ENCODE measurements at regions not wholly inside any gene's neighbourhood (a gene's known extent, or its start where the extent isn't known, plus 50 kb on each side); places are given as distances from the start of the nearest gene placed in this dataset.
"Not testable (repeated sequence)": the region's sequence is repeated elsewhere in the genome, so short reads cannot be mapped to it uniquely, and the experiment has no call there.

GRCh38 chr5:106292654-106293053 is 1378.1 kb downstream of the EFNA5 start:
- DNase-seq, result peak; percentile 72

GRCh38 chr5:106290841-106291240 is 1379.9 kb downstream of the EFNA5 start:
- peak; percentile 50 for DNase-seq

DNA sequence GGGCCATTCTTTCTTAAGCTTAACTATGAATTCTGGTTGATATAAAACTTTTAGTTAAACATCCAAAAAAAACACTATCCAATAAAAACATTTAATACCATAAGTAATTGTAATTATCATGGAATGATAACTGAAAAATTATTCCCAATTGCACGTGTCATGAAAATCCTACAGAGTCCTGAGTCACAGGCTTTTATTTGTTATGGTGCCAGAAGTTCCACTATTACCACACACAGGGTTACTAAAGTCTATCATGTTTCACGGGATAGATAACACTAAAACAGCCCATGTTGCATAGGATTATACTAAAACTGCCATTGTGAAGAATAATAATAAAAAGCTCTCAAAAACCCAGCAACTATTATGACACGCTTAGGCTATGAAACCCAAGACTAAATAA is 1381.8 kb downstream of the EFNA5 start:
- DNase-seq, result peak; percentile 38

GRCh38 chr5:106277540-106278096 is 1393.1 kb downstream of the EFNA5 start:
- DNase-seq, result no peak

- DNase-seq, result peak; percentile 47
These were observed 1401.4 kb downstream of the EFNA5 start for GRCh38 chr5:106269252-106269843.

DNA sequence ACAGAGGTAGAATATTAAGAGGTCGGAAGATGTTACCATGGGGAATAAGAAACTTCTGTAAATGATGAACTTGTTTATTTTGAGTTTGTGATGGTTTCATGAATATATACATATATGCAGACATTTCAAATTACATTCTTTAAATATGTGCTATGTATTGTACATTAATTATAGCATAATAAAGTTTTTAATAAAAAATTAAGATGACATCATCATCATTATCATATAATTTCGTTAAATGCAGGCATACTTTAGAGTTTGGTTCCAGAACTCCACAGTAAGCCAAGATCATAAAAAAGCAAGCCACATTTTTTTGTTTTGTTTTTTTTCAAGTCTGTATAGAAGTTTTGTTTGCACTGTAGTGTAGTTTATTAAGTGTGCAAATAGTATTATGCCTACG is 1403.5 kb downstream of the EFNA5 start:
- no peak for DNase-seq

GRCh38 chr5:106262395-106262794 is 1408.3 kb downstream of the EFNA5 start:
- DNase-seq, result no peak

DNA sequence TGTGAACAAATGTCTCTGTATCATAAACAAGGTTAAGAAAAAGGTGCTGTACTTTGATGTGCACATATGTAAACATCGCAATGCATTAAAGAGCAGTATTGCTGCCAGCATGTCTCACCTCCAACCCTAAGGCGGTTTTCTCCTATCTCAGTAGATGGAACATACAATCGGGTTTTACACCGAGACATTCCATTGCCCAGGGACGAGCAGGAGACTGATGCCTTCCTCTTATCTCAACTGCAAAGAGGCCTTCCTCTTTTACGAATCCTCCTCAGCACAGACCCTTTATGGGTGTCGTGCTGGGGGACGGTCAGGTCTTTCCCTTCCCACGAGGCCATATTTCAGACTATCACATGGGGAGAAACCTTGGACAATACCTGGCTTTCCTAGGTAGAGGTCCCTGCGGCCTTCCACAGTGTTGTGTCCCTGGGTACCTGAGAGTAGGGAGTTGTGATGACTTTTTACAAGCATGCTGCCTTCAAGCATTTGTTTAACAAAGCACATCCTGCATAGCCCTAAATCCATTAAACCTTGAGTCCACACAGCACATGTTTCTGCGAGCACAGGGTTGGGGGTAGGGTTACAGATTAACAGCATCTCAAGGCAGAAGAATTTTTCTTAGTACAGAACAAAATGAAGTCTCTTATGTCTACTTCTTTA is 1411.2 kb downstream of the EFNA5 start:
- DNase-seq, result not testable (repeated sequence)

DNA sequence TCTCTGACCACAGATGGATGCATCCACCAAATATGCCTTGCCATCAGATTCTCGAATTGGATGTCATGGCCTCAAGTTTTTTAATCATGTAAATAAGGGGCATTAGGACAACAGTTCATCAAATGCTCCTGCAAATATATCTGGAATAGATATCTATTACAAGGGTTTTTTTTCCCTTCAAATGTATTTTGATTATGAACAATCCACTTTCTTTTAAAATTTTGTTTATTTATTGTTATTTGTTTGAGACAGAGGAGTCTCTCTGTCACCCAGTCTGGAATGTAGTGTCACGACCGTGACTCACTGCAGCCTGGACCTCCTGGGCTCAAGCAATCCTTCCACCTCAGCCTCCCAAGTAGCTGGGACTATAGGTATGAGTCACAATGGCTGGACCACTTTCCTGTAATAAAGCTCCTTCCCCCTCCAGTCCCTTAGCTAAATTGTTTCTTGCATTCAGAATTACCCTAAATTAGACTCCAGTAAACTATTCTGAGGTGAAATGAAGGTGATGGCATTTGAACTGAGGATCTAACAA is 1412.1 kb downstream of the EFNA5 start:
- peak; percentile 59 for DNase-seq

DNA sequence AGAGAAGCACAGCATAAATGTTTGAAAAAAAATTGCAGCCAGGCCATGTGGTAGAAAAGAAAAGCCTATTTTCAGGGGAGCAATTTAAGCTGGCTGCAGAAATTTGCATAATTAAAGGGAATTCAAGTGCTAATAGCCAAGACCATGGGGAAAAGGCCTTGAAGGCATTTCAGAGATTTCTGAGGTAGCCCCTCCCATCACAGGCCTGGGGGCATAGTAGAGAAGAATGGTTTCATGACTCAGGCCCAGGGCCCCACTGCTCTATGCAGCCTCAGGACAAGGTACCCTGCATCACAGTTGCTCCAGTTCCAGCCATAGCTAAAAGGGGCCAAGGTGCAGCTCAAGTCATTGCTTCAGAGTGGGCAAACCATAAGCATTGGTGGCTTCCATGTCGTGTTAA is 1416.0 kb downstream of the EFNA5 start:
- no peak for DNase-seq

DNA sequence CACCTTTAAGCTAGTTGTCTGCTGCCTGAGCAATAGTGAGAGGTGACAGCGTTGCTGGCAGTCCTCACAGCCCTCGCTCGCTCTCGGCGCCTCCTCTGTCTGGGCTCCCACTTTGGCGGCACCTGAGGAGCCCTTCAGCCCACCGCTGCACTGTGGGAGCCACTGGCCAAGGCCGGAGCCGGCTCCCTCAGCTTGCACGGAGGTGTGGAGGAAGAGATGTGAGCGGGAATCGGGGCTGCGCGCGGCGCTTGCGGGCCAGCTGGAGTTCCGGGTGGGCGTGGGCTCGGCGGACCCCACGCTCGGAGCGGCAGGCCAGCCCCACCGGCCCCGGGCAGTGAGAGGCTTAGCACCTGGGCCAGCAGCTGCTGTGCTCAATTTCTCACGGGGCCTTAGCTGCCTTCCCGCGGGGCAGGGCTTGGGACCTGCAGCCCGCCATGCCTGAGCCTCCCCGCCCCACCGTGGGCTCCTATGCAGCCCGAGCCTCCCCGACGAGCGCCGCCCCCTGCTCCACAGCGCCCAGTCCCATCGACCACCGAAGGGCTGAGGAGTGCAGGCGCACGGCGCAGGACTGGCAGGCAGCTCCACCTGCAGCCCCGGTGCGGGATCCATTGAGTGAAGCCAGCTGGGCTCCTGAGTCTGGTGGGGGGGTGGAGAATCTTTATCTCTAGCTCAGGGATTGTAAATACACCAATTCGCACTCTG is 1424.5 kb downstream of the EFNA5 start:
- not testable (repeated sequence) for DNase-seq

DNA sequence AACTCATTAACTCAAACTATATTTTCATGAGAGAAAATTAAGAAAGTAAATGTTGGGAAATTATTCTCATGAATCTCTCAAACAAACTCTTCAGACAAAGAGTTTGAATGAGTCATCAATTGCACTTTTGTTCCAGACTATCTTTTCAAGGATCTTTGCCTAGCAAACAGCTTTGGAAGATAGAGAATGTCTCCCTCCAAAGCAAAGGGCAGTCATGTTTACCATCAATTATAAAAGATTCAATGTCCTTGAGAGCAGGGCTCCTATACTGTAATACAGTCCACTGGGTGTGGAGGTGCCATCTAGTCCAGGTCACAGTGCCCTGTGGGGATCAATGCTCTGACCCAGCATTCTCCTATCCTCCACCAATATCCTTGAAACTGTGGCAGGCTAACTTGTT is 1429.3 kb downstream of the EFNA5 start:
- DNase-seq, result no peak

- DNase-seq, result no peak
These were observed 1464.7 kb downstream of the EFNA5 start for GRCh38 chr5:106205916-106206571.

DNA sequence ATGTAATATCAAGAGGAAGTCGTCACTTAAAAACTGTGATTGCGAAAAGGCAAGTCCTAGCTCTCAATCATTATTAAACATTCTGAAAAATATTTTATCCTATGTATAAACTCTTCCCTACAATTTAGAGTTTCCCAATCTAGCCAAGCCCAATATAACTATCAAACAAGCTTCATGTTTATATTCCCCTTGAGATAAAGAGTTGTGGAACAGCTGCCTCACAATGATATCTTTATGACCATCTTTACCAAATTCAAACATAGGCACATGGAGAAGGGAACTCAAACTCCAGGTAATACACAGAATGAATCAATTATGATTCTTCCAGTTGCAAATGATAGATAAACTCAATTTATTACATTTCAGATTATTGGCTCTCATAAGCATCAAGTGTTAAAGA is 1468.7 kb downstream of the EFNA5 start:
- DNase-seq, result no peak

DNA sequence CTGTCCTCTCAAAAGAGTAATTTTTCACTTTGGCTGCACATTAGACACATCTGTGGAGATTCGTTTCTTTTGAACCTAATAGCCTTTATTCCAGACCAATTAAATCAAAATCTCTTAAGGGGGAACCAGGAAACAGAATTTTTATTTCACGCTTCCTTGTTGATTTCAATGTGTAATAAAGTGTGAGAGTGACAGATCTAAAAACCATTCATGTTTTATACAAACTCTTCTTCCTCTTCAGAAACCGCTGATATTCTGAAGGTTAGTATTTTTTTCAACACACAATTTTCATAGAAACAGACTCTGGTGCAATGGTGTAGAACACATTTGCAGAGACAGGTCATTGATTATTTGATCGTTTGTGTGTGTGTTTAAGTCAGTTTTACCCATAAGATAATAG is 1469.8 kb downstream of the EFNA5 start:
- no peak for DNase-seq

GRCh38 chr5:106195679-106196474 is 1474.9 kb downstream of the EFNA5 start:
- DNase-seq, result no peak

GRCh38 chr5:106189121-106189809 is 1481.5 kb downstream of the EFNA5 start:
- no peak for DNase-seq

GRCh38 chr5:106185661-106186081 is 1485.1 kb downstream of the EFNA5 start:
- no peak for DNase-seq

DNA sequence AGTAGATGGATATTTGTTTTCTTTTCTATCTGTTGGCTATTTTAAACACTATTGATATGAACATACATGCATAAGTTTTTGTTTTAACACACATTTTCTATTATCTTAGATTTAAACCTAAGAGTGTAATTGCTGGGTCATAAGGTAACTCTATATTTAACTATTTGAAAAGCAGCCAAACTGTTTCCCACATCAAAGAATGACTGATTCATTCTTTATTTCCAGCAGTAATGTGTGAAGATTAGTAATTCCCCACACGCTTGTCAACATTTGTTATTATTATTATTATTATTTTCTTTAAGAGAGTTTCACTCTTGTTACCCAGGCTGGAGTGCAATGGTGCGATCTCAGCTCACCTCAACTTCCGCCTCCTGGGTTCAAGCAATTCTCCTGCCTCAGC is 1495.8 kb downstream of the EFNA5 start:
- no peak for DNase-seq

DNA sequence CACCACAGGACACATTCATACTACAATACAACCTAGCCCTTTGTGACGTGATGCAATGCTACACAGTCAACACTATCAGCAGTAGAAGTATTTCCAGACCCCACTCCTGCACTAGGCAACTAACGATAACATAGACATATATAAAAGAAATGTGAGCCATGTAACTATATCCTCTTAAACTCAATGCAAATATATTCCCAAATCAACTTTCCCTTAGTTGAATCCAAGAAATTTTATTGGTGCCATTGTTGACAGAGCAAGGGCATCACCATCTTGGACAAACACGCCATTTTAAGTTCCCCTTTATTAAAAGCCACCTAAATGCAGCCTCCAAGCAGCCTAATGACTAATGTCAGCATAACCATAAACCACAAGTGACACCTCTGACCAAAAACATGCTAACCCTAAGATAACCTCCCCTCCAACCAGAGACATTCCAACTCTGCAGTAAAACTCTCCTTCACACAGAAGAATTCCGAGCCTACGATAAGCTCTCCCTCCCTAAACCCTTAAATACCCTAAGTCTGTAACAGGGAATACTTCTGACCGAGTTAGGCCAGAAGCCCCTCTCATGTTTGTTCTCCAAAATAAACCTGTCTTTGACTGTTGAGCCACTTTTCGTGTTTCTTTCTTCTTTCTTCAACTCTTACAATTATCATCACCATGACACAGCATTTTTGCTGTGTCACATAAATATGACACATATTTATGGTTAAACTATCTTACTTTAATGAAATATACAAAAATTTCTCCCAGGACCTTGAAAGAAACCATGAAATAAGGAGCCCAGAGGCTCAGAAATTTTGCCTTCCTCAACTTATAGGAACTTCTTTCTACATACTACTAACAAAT is 1497.8 kb downstream of the EFNA5 start:
- no peak for DNase-seq

DNA sequence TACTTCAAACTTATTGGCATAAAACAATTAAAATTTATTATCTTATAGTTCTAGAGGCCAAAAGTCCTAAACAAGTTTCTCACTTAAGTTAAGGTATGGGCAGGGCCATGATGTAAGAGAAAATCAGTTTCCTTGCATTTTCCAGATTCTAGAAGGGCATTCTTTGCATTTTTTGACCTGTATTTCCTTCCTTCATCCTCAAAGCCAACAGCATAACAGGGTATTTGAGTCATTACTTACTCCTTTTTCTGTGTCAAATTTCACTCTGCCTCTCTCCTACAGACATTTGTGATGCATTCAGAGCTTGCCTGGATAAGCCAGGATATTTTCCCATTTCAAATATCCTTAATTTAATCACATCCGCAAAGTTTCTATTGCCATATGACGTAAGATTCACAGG is 1499.0 kb downstream of the EFNA5 start:
- peak; percentile 37 for DNase-seq
